GM12878 (cell line): ENCODE measurements at regions not wholly inside any gene's neighbourhood (a gene's known extent, or its start where the extent isn't known, plus 50 kb on each side); places are given as distances from the start of the nearest gene placed in this dataset.

Experiments
- EZH2 ChIP-seq: IDR thresholded peaks from 2 replicates; pipeline ENCODE4 v1.6.1; 2012; ENCODE audit warnings: low read depth, mild to moderate bottlenecking, control low read depth, inconsistent platforms, low read length, borderline replicate concordance; ENCODE audit not compliant: control insufficient read depth
- KDM1A ChIP-seq: fragments of 200-600 bp; sonication (generic); IDR thresholded peaks from 2 replicates; pipeline ENCODE4 v1.6.1; 2016; ENCODE audit warnings: borderline replicate concordance
- NBN ChIP-seq: fragments of 450-650 bp; IDR thresholded peaks from 2 replicates; pipeline ENCODE4 v1.6.1; 2016
- SPI1 ChIP-seq: IDR thresholded peaks from 2 replicates; pipeline ENCODE4 v1.6.1; 2011; ENCODE audit warnings: low read depth, mild to moderate bottlenecking, low read length, moderate library complexity, borderline replicate concordance; ENCODE audit not compliant: insufficient read depth
- TCF12 ChIP-seq: IDR thresholded peaks from 2 replicates; pipeline ENCODE4 v1.6.1; 2011; ENCODE audit warnings: low read depth, mild to moderate bottlenecking, low read length

DNA sequence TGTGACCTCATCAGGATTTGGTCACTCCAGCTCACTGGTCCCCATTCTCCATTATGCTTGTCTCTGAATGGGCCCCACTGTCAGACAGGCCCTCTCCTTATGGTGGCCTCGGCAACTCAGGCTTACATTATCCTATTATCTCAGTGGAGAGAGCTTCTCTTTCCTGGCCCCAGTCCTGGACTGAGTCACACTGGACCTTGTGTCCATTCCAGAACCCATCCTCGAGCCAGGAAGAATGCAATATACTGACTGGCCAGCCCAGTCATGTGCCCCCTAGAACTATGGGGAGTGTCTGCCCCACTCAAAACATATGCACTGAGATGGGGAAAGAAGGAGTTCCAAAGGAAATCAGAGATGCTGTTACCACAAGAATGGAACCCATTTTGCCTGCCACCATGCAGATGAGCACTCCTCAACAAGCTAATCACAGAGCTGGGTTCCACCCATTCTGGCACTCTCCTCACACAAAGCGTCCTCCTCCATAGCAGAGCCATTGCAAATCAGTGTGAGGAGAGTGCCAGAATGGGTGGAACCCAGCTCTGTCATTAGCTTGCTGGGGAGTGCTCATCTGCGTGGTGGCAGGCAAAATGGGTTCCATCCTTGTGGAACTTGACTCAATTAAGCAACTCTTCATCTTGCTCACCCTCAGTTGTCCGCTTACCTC lies 71.9 kb downstream of the CHRNA1 start:
- TF ChIP-seq EZH2 (no peak), NBN (no peak), KDM1A (no peak), SPI1 (no peak), TCF12 (no peak)
